ENCODE measurements at regions not wholly inside any gene's neighbourhood (a gene's known extent, or its start where the extent isn't known, plus 50 kb on each side); places are given as distances from the start of the nearest gene placed in this dataset.

DNA sequence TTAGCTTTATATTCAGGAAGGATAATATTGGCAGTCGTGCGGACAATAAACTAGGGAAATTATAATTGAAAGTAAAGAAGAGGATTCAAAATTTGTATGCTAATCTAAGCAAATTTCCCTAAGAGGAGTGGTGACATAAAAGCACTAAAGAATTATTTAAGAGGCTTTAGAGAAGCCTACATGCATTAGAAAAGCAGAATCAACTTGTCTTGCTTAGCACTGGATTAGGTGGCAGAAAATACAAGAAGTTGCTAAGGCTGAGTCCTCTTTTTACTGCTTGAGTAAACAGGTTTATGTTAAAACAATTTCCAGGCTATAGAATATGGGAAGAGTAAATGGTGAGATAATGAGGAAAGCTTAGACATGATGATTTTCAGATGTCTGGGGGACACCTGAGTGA lies 991.5 kb downstream of the PCDH18 start:
- TF ChIP-seq, protein P1, sequence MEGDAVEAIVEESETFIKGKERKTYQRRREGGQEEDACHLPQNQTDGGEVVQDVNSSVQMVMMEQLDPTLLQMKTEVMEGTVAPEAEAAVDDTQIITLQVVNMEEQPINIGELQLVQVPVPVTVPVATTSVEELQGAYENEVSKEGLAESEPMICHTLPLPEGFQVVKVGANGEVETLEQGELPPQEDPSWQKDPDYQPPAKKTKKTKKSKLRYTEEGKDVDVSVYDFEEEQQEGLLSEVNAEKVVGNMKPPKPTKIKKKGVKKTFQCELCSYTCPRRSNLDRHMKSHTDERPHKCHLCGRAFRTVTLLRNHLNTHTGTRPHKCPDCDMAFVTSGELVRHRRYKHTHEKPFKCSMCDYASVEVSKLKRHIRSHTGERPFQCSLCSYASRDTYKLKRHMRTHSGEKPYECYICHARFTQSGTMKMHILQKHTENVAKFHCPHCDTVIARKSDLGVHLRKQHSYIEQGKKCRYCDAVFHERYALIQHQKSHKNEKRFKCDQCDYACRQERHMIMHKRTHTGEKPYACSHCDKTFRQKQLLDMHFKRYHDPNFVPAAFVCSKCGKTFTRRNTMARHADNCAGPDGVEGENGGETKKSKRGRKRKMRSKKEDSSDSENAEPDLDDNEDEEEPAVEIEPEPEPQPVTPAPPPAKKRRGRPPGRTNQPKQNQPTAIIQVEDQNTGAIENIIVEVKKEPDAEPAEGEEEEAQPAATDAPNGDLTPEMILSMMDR (IDR thresholded peaks at IDR 0.05; ENCODE audit: insufficient read depth, low read length, poor library complexity, severe bottlenecking): no peak
- no peak for TF ChIP-seq EZH2phosphoT487 (conservative IDR thresholded peaks at IDR 0.05; ENCODE audit: low read length)

Data from SU-DHL-6 (cell line).